GM12878 (cell line): ENCODE measurements at regions not wholly inside any gene's neighbourhood (a gene's known extent, or its start where the extent isn't known, plus 50 kb on each side); places are given as distances from the start of the nearest gene placed in this dataset.

Experiments used
- ATAC-seq: fragments of 200-7000 bp; cut with Tn5 transposase; 3 replicates; pipeline ENCODE4 v1.9.1; 2020; ENCODE audit warnings: mild to moderate bottlenecking, moderate library complexity
- BruUV-seq: library from RNA; stranded (reverse); fragments of 400-500 nt; replicated peaks from 2 replicates; lab custom pipeline; 2021; lab: Mats Ljungman, UMichigan
- CTCF ChIA-PET: fragments of 300-600 bp; sonication (Branson Sonifier 250); formaldehyde crosslinking; extraction: SDS; loops from one replicate; lab custom pipeline; 2021; ENCODE audit warnings: inconsistent platforms; lab: Yijun Ruan, JAX
- POLR2A ChIA-PET: fragments of 350-600 bp; formaldehyde crosslinking; extraction: SDS; loops from one replicate; lab custom pipeline; 2021; ENCODE audit warnings: inconsistent platforms; lab: Charles Lee
- RAD21 ChIA-PET: fragments of 300-600 bp; sonication (Branson Sonifier 250); formaldehyde crosslinking; loops from one replicate; lab custom pipeline; 2023; ENCODE audit warnings: antibody characterized with exemption; ENCODE audit not compliant: unreplicated experiment; lab: Charles Lee
- SMC1A ChIA-PET: fragments of 300-600 bp; sonication (Branson Sonifier 250); formaldehyde crosslinking; loops from one replicate; lab custom pipeline; 2023; ENCODE audit not compliant: unreplicated experiment, uncharacterized antibody; lab: Charles Lee
- DNase-seq: peaks from one replicate; pipeline ENCODE4 v3.0.0-alpha.2; 2011; ENCODE audit warnings: low read depth, low spot score
- FAIRE-seq: peaks from 3 replicates; lab custom pipeline; 2011; peaks lifted over from hg19 to GRCh38; lab: Jason Lieb, UNC
- H2AFZ ChIP-seq: 2 replicates; pipeline ENCODE4 v1.6.0; 2011; ENCODE audit warnings: low read depth, low read length, control low read depth; ENCODE audit not compliant: control insufficient read depth
- H3K27ac ChIP-seq: 2 replicates; pipeline ENCODE4 v1.5.1; 2011; ENCODE audit warnings: control low read depth; ENCODE audit not compliant: control insufficient read depth, insufficient read depth
- H3K27me3 ChIP-seq, 2 experiments: replicated peaks in 1 of 2; 2 replicates each; pipeline versions ENCODE4 v1.6.0 to v1.6.1; 2011; ENCODE audit warnings: low read length in 1 of 2; ENCODE audit not compliant: control insufficient read depth in 2 of 2, insufficient read depth in 2 of 2
- H3K36me3 ChIP-seq, 2 experiments: 2 replicates each; pipeline ENCODE4 v1.5.1; 2011; ENCODE audit warnings: low read length in 1 of 2; ENCODE audit not compliant: control insufficient read depth in 2 of 2, insufficient read depth in 2 of 2
- H3K4me1 ChIP-seq: 2 replicates; pipeline ENCODE4 v1.6.1; 2011; ENCODE audit warnings: mild to moderate bottlenecking, low read length, moderate library complexity, mixed read lengths; ENCODE audit not compliant: control insufficient read depth, insufficient read depth
- H3K4me2 ChIP-seq: 2 replicates; pipeline ENCODE4 v1.6.0; 2011; ENCODE audit warnings: control low read depth; ENCODE audit not compliant: control insufficient read depth, insufficient read depth
- H3K4me3 ChIP-seq: fragments of 200-600 bp; sonication (generic); 2 replicates; pipeline ENCODE4 v1.5.1; 2016
- H3K79me2 ChIP-seq: 2 replicates; pipeline ENCODE4 v1.6.0; 2011; ENCODE audit warnings: low read length; ENCODE audit not compliant: control insufficient read depth, insufficient read depth
- H3K9ac ChIP-seq: 2 replicates; pipeline ENCODE4 v1.8.0; 2011; ENCODE audit warnings: low read length, control low read depth, mixed read lengths; ENCODE audit not compliant: control insufficient read depth, insufficient read depth
- H3K9me3 ChIP-seq: replicated peaks from 3 replicates; pipeline ENCODE4 v1.5.1; 2011; ENCODE audit warnings: mild to moderate bottlenecking, low read length; ENCODE audit not compliant: control insufficient read depth, insufficient read depth
- H4K20me1 ChIP-seq: 2 replicates; pipeline ENCODE4 v1.6.0; 2011; ENCODE audit not compliant: control insufficient read depth, insufficient read depth
- BACH1 ChIP-seq: fragments of 450-650 bp; IDR thresholded peaks from 2 replicates; pipeline ENCODE4 v1.6.1; 2017; ENCODE audit warnings: mild to moderate bottlenecking, borderline replicate concordance
- EED ChIP-seq: sonication (generic); IDR thresholded peaks from 2 replicates; pipeline ENCODE4 v1.6.1; 2016; ENCODE audit warnings: antibody characterized with exemption, low read depth
- EP300 ChIP-seq, 2 experiments: fragments of 150-350 bp in 1 of 2; IDR thresholded peaks; 2 replicates each; pipeline ENCODE4 v1.6.1; 2011 to 2012; ENCODE audit warnings: low read depth in 2 of 2, low read length in 2 of 2, borderline replicate concordance in 1 of 2, improper control_type of control experiment in 1 of 2, inconsistent platforms in 1 of 2; ENCODE audit not compliant: control insufficient read depth in 1 of 2
- FOS ChIP-seq: IDR thresholded peaks from 3 replicates; pipeline ENCODE4 v1.6.1; 2011; ENCODE audit warnings: borderline replicate concordance; ENCODE audit not compliant: insufficient read length; ENCODE audit errors: extremely low read depth
- GABPA ChIP-seq: IDR thresholded peaks from 2 replicates; pipeline ENCODE4 v1.6.1; 2014; ENCODE audit warnings: antibody characterized with exemption, low read depth, mild to moderate bottlenecking, inconsistent platforms
- HDAC6 ChIP-seq: fragments of 200-600 bp; sonication (generic); IDR thresholded peaks from one replicate; pipeline ENCODE4 v1.8.0; 2017; ENCODE audit warnings: antibody characterized with exemption; ENCODE audit not compliant: unreplicated experiment
- MEF2A ChIP-seq: IDR thresholded peaks from 2 replicates; pipeline ENCODE4 v1.6.1; 2011; ENCODE audit warnings: low read depth, mild to moderate bottlenecking, low read length, moderate library complexity; ENCODE audit not compliant: insufficient read depth
- MEF2B ChIP-seq: fragments of 450-650 bp; IDR thresholded peaks from 2 replicates; pipeline ENCODE4 v1.6.1; 2018; ENCODE audit warnings: mild to moderate bottlenecking, moderate library complexity; ENCODE audit not compliant: partially characterized antibody, poor library complexity, severe bottlenecking
- NFIC ChIP-seq: IDR thresholded peaks from 2 replicates; pipeline ENCODE4 v1.6.1; 2012; ENCODE audit warnings: low read depth, mild to moderate bottlenecking, inconsistent platforms, low read length, moderate library complexity
- POLR2A ChIP-seq: IDR thresholded peaks from 2 replicates; pipeline ENCODE4 v1.6.1; 2011; ENCODE audit warnings: low read depth, mild to moderate bottlenecking, low read length
- SIN3A ChIP-seq: IDR thresholded peaks from 2 replicates; pipeline ENCODE4 v1.6.1; 2012; ENCODE audit warnings: low read depth, low read length, improper control_type of control experiment
- SMC3 ChIP-seq: IDR thresholded peaks from 2 replicates; pipeline ENCODE4 v1.6.1; 2011; ENCODE audit warnings: low read length, improper control_type of control experiment, borderline replicate concordance
- SREBF2 ChIP-seq: IDR thresholded peaks from 2 replicates; pipeline ENCODE4 v1.6.1; 2012; ENCODE audit warnings: mild to moderate bottlenecking, low read length
- TCF7 ChIP-seq: IDR thresholded peaks from 2 replicates; pipeline ENCODE4 v1.6.1; 2014; ENCODE audit warnings: antibody characterized with exemption, borderline replicate concordance
- YBX1 ChIP-seq: fragments of 450-650 bp; IDR thresholded peaks from 2 replicates; pipeline ENCODE4 v1.6.1; 2016; ENCODE audit warnings: antibody characterized with exemption
- ZNF217 ChIP-seq: fragments of 450-650 bp; IDR thresholded peaks from 2 replicates; pipeline ENCODE4 v1.6.1; 2017; ENCODE audit warnings: antibody characterized with exemption, mild to moderate bottlenecking
- ZNF384 ChIP-seq: IDR thresholded peaks from 2 replicates; pipeline ENCODE4 v1.6.1; 2012; ENCODE audit warnings: low read depth, mild to moderate bottlenecking, low read length, improper control_type of control experiment, borderline replicate concordance
- WGBS: methylation state at CpG from one replicate; pipeline ENCODE4 v1.1.6; 2016; ENCODE audit warnings: low lambda C conversion rate; ENCODE audit not compliant: insufficient replicate concordance, insufficient coverage; ENCODE audit errors: missing lambda C conversion rate; 5-methylcytosine and 5-hydroxymethylcytosine counted together
- in situ Hi-C: fragments of 300-500 bp; cut with MboI; formaldehyde crosslinking; loops from 9 replicates; pipeline ENCODE4 v1.14.3; 2018; ENCODE audit warnings: mixed read lengths
- intact Hi-C: fragments of 100-400 bp; cut with micrococcal nuclease; formaldehyde crosslinking; loops from one replicate; pipeline ENCODE4 v1.14.2; 2022; ENCODE audit not compliant: unreplicated experiment
- TF ChIP-seq, protein P1 (sequence below): fragments of 450-650 bp; IDR thresholded peaks from 2 replicates; pipeline ENCODE4 v1.6.1; 2017; ENCODE audit warnings: borderline replicate concordance

GRCh38 chr12:87001102-87001501 lies 744.9 kb upstream of the MGAT4C start:
- Histone ChIP-seq H3K27ac (no peak overlapping the region), H4K20me1 (no peaks in the 10 kb centered on the region), H3K9me3 (no peaks in the 10 kb centered on the region), H2AFZ (no peak overlapping the region), H3K36me3 (no peaks in the 10 kb centered on the region), H3K79me2 (no peaks in the 10 kb centered on the region), H3K4me3 (no peak overlapping the region), H3K27me3 (no peaks in the 10 kb centered on the region), H3K4me2 (no peak overlapping the region), H3K9ac (no peak overlapping the region), H3K4me1 (no peaks in the 10 kb centered on the region)
- FAIRE-seq (no peak), ATAC-seq (no peak), DNase-seq (no peak)
- in situ Hi-C loops, result no loop called here
- ChIA-PET POLR2A (interaction anchor here (0.6 kb wide), 1 partner anchor 85 kb away, joined by 3 read pairs; no protein-coding TSS in a partner anchor), RAD21 (no interaction called here), SMC1A (no interaction called here), CTCF (no interaction called here)
- no TSS peak for BruUV-seq
- TF ChIP-seq EED, result no peak
- TF ChIP-seq TCF7, result no peak
- no peak for TF ChIP-seq MEF2B
- 0% methylated on average over 1 of the region's 1 CpG for WGBS
- intact Hi-C loops, result no loop called here

- 62% methylated on average over 4 of the region's 4 CpGs for WGBS
- BruUV-seq, result no TSS peak
- Histone ChIP-seq H3K27ac (no peak overlapping the region), H3K36me3 (no peaks in the 10 kb centered on the region), H3K4me3 (no peak overlapping the region), H3K9ac (no peak overlapping the region), H3K4me1 (no peaks in the 10 kb centered on the region), H3K79me2 (no peaks in the 10 kb centered on the region), H3K4me2 (no peak overlapping the region), H3K27me3 (no peaks in the 10 kb centered on the region), H3K9me3 (no peaks in the 10 kb centered on the region), H2AFZ (no peak overlapping the region), H4K20me1 (no peaks in the 10 kb centered on the region)
- intact Hi-C loops (no loop called here), in situ Hi-C loops (no loop called here)
- CTCF ChIA-PET, result no interaction called here
- POLR2A ChIA-PET, result no interaction called here
- DNase-seq (no peak), FAIRE-seq (no peak), ATAC-seq (no peak)
- SMC1A ChIA-PET, result no interaction called here
- RAD21 ChIA-PET, result no interaction called here
- TF ChIP-seq SIN3A, result no peak
- no peak for TF ChIP-seq BACH1
- TF ChIP-seq YBX1, result no peak
- TF ChIP-seq EP300 (IDR thresholded peaks at IDR 0.05; ENCODE audit: borderline replicate concordance in 1 of 2, control insufficient read depth in 1 of 2, low read depth in 2 of 2, low read length in 2 of 2), result no peak
- TF ChIP-seq HDAC6, result no peak
- TF ChIP-seq ZNF384, result no peak
- no peak for TF ChIP-seq POLR2A
- TF ChIP-seq NFIC, result no peak
- TF ChIP-seq FOS, result no peak
- no peak for TF ChIP-seq ZNF217
- no peak for TF ChIP-seq SMC3
- TF ChIP-seq, protein P1, sequence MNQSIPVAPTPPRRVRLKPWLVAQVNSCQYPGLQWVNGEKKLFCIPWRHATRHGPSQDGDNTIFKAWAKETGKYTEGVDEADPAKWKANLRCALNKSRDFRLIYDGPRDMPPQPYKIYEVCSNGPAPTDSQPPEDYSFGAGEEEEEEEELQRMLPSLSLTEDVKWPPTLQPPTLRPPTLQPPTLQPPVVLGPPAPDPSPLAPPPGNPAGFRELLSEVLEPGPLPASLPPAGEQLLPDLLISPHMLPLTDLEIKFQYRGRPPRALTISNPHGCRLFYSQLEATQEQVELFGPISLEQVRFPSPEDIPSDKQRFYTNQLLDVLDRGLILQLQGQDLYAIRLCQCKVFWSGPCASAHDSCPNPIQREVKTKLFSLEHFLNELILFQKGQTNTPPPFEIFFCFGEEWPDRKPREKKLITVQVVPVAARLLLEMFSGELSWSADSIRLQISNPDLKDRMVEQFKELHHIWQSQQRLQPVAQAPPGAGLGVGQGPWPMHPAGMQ, result no peak
- TF ChIP-seq GABPA, result no peak
- TF ChIP-seq MEF2A, result no peak
- no peak for TF ChIP-seq SREBF2
Observed at GRCh38 chr12:86985298-86985697, 729.1 kb upstream of the MGAT4C start.
